ENCODE measurements at regions not wholly inside any gene's neighbourhood (a gene's known extent, or its start where the extent isn't known, plus 50 kb on each side); places are given as distances from the start of the nearest gene placed in this dataset.
A peak's percentile ranks its signal among the peaks of the same experiment; 100 is the strongest.

DNA sequence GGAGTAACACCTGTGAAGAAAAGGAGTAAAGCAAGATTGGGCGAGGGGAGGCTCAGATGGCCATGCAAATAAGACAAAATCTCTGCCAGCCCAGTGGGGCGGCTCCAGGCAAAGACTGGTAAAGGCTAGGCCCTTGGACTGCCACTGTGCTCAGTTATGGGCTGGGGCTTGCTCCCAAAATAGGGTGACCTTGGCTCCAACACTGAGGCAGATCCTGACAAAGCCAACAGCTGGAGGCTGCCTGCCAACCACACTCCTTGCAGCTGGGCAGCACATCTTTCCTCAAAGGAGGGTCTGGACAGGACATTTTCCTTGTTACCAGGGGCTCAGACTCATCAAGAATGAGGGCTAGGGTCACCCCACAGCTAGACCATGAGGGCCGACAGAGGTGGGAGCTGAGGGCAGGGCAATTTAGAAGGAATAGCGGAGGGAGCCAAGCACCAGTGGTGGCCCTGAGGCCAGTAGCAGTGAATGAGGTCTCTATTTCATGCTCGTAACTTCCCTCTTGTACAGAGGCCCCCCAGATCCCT is 86.1 kb downstream of the CHRD start:
- H3K4me3 ChIP-seq (ENCODE audit: low read depth, low read length): no peak overlapping the region
- H3K27ac ChIP-seq (ENCODE audit: low read depth, low read length): peak overlapping the region; percentile 89
- H3K9me3 ChIP-seq (ENCODE audit: control insufficient read depth, insufficient read depth, low read length): no peaks in the 10 kb centered on the region
- ChIA-PET POLR2A (no interaction called here), CTCF (interaction anchor here (0.6 to 1.7 kb wide), 5 partner anchors 40 to 176 kb away, joined by 3 to 6 read pairs (median 3); no protein-coding TSS in a partner anchor)
- DNase-seq (ENCODE audit: low read depth, low spot score): no peak
- no peaks in the 10 kb centered on the region for H3K27me3 ChIP-seq (ENCODE audit: control insufficient read depth, insufficient read depth, low read length)
- TF ChIP-seq CTCF (IDR thresholded peaks at IDR 0.05; ENCODE audit: low read depth, low read length): no peak

DNA sequence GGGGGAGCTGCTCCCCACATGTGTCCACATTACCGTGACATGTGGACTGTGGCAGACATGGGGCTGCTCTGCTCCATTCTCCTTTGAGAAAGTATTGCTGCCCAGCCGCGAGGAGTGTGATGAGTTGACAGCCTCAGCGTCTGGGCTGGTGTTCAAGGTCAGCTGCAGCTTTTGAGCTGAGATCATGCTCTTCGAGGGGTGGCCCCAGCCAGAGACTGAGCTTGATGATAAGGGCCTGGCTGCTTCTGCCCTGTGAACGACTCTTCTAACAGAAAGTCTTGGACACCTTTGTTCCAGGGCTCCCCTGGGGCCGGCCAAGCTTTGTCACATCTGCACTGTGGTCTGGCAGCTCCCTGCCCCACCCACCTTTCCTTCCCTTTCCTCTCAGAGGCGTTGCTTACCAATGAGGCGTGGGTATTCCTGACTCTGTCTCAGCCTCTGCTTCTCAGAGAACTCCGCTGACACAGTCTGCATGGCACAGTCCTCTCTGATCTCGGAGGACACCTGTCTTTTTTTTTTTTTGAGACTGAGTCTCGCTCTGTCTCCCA is 86.6 kb downstream of the CHRD start:
- TF ChIP-seq CTCF (IDR thresholded peaks at IDR 0.05; ENCODE audit: low read depth, low read length): no peak
- CTCF ChIA-PET: interaction anchor here (0.6 to 1.7 kb wide), 6 partner anchors 40 to 177 kb away, joined by 3 to 10 read pairs (median 4); no protein-coding TSS in a partner anchor
- no peak overlapping the region for H3K27ac ChIP-seq (ENCODE audit: low read depth, low read length)
- no peak for DNase-seq (ENCODE audit: low read depth, low spot score)
- POLR2A ChIA-PET: no interaction called here
- no peaks in the 10 kb centered on the region for H3K9me3 ChIP-seq (ENCODE audit: control insufficient read depth, insufficient read depth, low read length)
- H3K4me3 ChIP-seq (ENCODE audit: low read depth, low read length): no peak overlapping the region
- no peaks in the 10 kb centered on the region for H3K27me3 ChIP-seq (ENCODE audit: control insufficient read depth, insufficient read depth, low read length)

- no peaks in the 10 kb centered on the region for H3K27me3 ChIP-seq (ENCODE audit: control insufficient read depth, insufficient read depth, low read length)
- CTCF ChIA-PET: interaction anchor here (0.7 to 3.7 kb wide), 8 partner anchors 12 to 448 kb away, joined by 3 to 16 read pairs (median 4); no protein-coding TSS in a partner anchor
- no peaks in the 10 kb centered on the region for H3K9me3 ChIP-seq (ENCODE audit: control insufficient read depth, insufficient read depth, low read length)
- no peak for DNase-seq (ENCODE audit: low read depth, low spot score)
- POLR2A ChIA-PET: no interaction called here
- no peak overlapping the region for H3K4me3 ChIP-seq (ENCODE audit: low read depth, low read length)
- TF ChIP-seq CTCF (IDR thresholded peaks at IDR 0.05; ENCODE audit: low read depth, low read length): no peak
- no peak overlapping the region for H3K27ac ChIP-seq (ENCODE audit: low read depth, low read length)
These were observed 87.3 kb downstream of the CHRD start for GRCh38 chr3:184467171-184467570.

DNA sequence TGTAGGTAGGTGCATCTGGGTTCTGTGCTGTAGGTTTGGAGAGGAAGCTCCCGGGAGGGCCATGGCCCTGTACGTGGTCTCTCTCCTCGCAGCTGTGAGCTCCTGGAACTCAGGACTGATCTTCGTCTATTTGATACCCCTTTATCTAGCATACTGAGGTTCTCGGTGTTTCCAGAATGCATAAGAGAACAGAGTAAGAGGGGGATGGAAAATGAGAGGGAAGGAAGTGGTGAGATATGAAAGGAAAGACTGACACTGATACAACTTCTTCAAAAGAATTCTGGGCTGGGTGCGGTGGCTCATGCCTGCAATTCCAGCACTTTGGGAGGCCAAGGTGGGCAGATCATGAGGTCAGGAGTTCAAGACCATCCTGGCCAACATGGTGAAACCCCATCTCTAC is 90.7 kb downstream of the CHRD start:
- peaks cover 20% of the 10 kb centered on the region for H3K27me3 ChIP-seq (ENCODE audit: control insufficient read depth, insufficient read depth, low read length)
- H3K27ac ChIP-seq (ENCODE audit: low read depth, low read length): no peak overlapping the region
- no peak overlapping the region for H3K4me3 ChIP-seq (ENCODE audit: low read depth, low read length)
- no peaks in the 10 kb centered on the region for H3K9me3 ChIP-seq (ENCODE audit: control insufficient read depth, insufficient read depth, low read length)
- no peak for DNase-seq (ENCODE audit: low read depth, low spot score)
- CTCF ChIA-PET: interaction anchor here (2.4 to 3.7 kb wide), 2 partner anchors 43 to 99 kb away, joined by 12 to 16 read pairs; no protein-coding TSS in a partner anchor
- TF ChIP-seq CTCF (IDR thresholded peaks at IDR 0.05; ENCODE audit: low read depth, low read length): no peak
- POLR2A ChIA-PET: no interaction called here

GRCh38 chr3:184471439-184471838 is 90.1 kb upstream of the EPHB3 start:
- Histone ChIP-seq H3K27ac (ENCODE audit: low read depth, low read length) (no peak overlapping the region), H3K27me3 (ENCODE audit: control insufficient read depth, insufficient read depth, low read length) (peaks cover 20% of the 10 kb centered on the region), H3K4me3 (ENCODE audit: low read depth, low read length) (no peak overlapping the region), H3K9me3 (ENCODE audit: control insufficient read depth, insufficient read depth, low read length) (no peaks in the 10 kb centered on the region)
- CTCF ChIA-PET: interaction anchor here (0.8 to 1.1 kb wide), 2 partner anchors 42 to 51 kb away, joined by 3 to 4 read pairs; no protein-coding TSS in a partner anchor
- no peak for DNase-seq (ENCODE audit: low read depth, low spot score)
- TF ChIP-seq CTCF (IDR thresholded peaks at IDR 0.05; ENCODE audit: low read depth, low read length): no peak
- POLR2A ChIA-PET: no interaction called here

Data from AG04450 (cell line).